Erythroblast (primary cell): ENCODE measurements at regions not wholly inside any gene's neighbourhood (a gene's known extent, or its start where the extent isn't known, plus 50 kb on each side); places are given as distances from the start of the nearest gene placed in this dataset.

Experiments used
- GATA1 ChIP-seq: IDR thresholded peaks from 2 replicates; pipeline ENCODE4 v1.6.1; 2011; ENCODE audit warnings: low read depth, mild to moderate bottlenecking, control low read depth, low read length, moderate library complexity
- POLR2A ChIP-seq: IDR thresholded peaks from 2 replicates; pipeline ENCODE4 v1.6.1; 2011; ENCODE audit warnings: mild to moderate bottlenecking, low read length

- no peak for TF ChIP-seq POLR2A
- no peak for TF ChIP-seq GATA1
Observed at GRCh38 chr1:82589588-82589987, 788.9 kb downstream of the ADGRL2 start.
